ENCODE measurements at regions not wholly inside any gene's neighbourhood (a gene's known extent, or its start where the extent isn't known, plus 50 kb on each side); places are given as distances from the start of the nearest gene placed in this dataset.

GRCh38 chr10:24136070-24136469, 72.9 kb upstream of the KIAA1217 start:
- H4K20me1 ChIP-seq (replicated peaks; ENCODE audit: control insufficient read depth, extremely low read depth, insufficient read depth, low read length), result no peaks in the 10 kb centered on the region
- H3K27ac ChIP-seq (ENCODE audit: insufficient read depth, low read depth, low read length), result no peak overlapping the region
- TF ChIP-seq EZH2 (IDR thresholded peaks at IDR 0.05; ENCODE audit: borderline replicate concordance, low read depth, low read length, severe bottlenecking) (no peak), GATA2 (IDR thresholded peaks at IDR 0.05; ENCODE audit: insufficient read depth, insufficient read length, low read depth, low read length) (no peak)
- DNase-seq (ENCODE audit: low read depth, low spot score) (no peak), FAIRE-seq (no peak)
- ChIA-PET CTCF (no interaction called here), POLR2A (no interaction called here)
- no peaks in the 10 kb centered on the region for H3K9me1 ChIP-seq (replicated peaks; ENCODE audit: control insufficient read depth, extremely low read depth, insufficient read depth, low read length)
- H3K9me3 ChIP-seq (replicated peaks; ENCODE audit: control insufficient read depth, insufficient read depth, low read length), result no peaks in the 10 kb centered on the region
- no peak overlapping the region for H3K4me3 ChIP-seq (replicated peaks in 1 of 3; ENCODE audit: insufficient read depth in 1 of 3, low read depth in 1 of 3, low read length in 3 of 3)
- dilution Hi-C loops (cut with MboI; ENCODE audit: extremely low pct_ligation_motif_present, low sequenced_read_pairs), result no loop called here
- H3K4me2 ChIP-seq (ENCODE audit: insufficient read depth, low read length), result no peak overlapping the region
- no TSS peak for BruUV-seq (replicated peaks)
- H3K36me3 ChIP-seq (ENCODE audit: control insufficient read depth in 2 of 2, extremely low read depth in 1 of 2, insufficient read depth in 2 of 2, low read length in 2 of 2), result no peaks in the 10 kb centered on the region
- H2AFZ ChIP-seq (ENCODE audit: low read depth, low read length), result no peak overlapping the region
- no peaks in the 10 kb centered on the region for H3K4me1 ChIP-seq (ENCODE audit: control insufficient read depth, extremely low read depth, insufficient read depth, low read length)
- no peaks in the 10 kb centered on the region for H3K79me2 ChIP-seq (ENCODE audit: control insufficient read depth, insufficient read depth, low read length)
- H3K9ac ChIP-seq (replicated peaks; ENCODE audit: extremely low read depth, insufficient read depth, low read length), result no peak overlapping the region
- no peaks in the 10 kb centered on the region for H3K27me3 ChIP-seq (ENCODE audit: control insufficient read depth in 2 of 2, insufficient read depth in 2 of 2, low read length in 2 of 2)
- intact Hi-C loops (cut with micrococcal nuclease), result no loop called here

DNA sequence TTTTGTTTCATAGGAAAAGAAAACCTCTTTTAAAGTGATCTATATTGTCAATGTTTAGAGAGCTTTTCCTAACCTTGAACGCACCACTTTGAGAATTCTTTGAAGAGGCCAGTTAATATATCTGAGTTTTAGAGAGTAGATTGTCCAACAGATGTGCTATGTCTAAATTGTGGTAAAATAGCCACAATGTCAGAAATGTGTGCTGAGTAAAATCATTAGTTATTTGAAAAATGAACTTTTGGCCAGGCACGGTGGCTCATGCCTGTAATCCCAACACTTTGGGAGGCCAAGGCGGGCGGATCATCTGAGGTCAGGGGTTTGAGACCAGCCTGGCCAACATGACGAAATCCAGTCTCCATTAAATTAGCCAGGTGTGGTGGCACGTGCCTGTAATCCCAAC, 61.6 kb upstream of the KIAA1217 start:
- no peaks in the 10 kb centered on the region for H3K4me1 ChIP-seq (ENCODE audit: control insufficient read depth, extremely low read depth, insufficient read depth, low read length)
- no peaks in the 10 kb centered on the region for H3K79me2 ChIP-seq (ENCODE audit: control insufficient read depth, insufficient read depth, low read length)
- FAIRE-seq, result no peak
- H3K9me3 ChIP-seq (replicated peaks; ENCODE audit: control insufficient read depth, insufficient read depth, low read length), result no peaks in the 10 kb centered on the region
- H3K27ac ChIP-seq (ENCODE audit: insufficient read depth, low read depth, low read length), result no peak overlapping the region
- no peaks in the 10 kb centered on the region for H3K9me1 ChIP-seq (replicated peaks; ENCODE audit: control insufficient read depth, extremely low read depth, insufficient read depth, low read length)
- DNase-seq (ENCODE audit: low read depth, low spot score), result no peak
- TF ChIP-seq GATA2 (IDR thresholded peaks at IDR 0.05; ENCODE audit: insufficient read depth, insufficient read length, low read depth, low read length) (no peak), CTCF (IDR thresholded peaks at IDR 0.05; ENCODE audit: extremely low read depth in 1 of 2, insufficient read depth in 1 of 2, low read depth in 1 of 2, low read length in 2 of 2) (no peak), MYC (IDR thresholded peaks at IDR 0.05; ENCODE audit: low read depth, low read length) (no peak), POLR2A (IDR thresholded peaks at IDR 0.05; ENCODE audit: low read depth, low read length) (no peak), FOS (IDR thresholded peaks at IDR 0.05; ENCODE audit: borderline replicate concordance, insufficient read depth, low read length) (no peak), MAX (IDR thresholded peaks at IDR 0.05; ENCODE audit: insufficient read depth, insufficient read length) (no peak), JUN (IDR thresholded peaks at IDR 0.05; ENCODE audit: borderline replicate concordance, insufficient read depth, insufficient read length, low read depth) (no peak), EZH2 (IDR thresholded peaks at IDR 0.05; ENCODE audit: borderline replicate concordance, low read depth, low read length, severe bottlenecking) (no peak), POLR2AphosphoS5 (IDR thresholded peaks at IDR 0.05; ENCODE audit: insufficient read depth, low read depth, low read length) (no peak)
- BruUV-seq (replicated peaks), result no TSS peak
- H3K36me3 ChIP-seq (ENCODE audit: control insufficient read depth in 2 of 2, extremely low read depth in 1 of 2, insufficient read depth in 2 of 2, low read length in 2 of 2), result no peaks in the 10 kb centered on the region
- H4K20me1 ChIP-seq (replicated peaks; ENCODE audit: control insufficient read depth, extremely low read depth, insufficient read depth, low read length), result no peaks in the 10 kb centered on the region
- dilution Hi-C loops (cut with MboI; ENCODE audit: extremely low pct_ligation_motif_present, low sequenced_read_pairs), result no loop called here
- no peak overlapping the region for H3K9ac ChIP-seq (replicated peaks; ENCODE audit: extremely low read depth, insufficient read depth, low read length)
- CTCF ChIA-PET, result no interaction called here
- POLR2A ChIA-PET, result no interaction called here
- H3K4me3 ChIP-seq (replicated peaks in 1 of 3; ENCODE audit: insufficient read depth in 1 of 3, low read depth in 1 of 3, low read length in 3 of 3), result no peak overlapping the region
- H3K27me3 ChIP-seq (ENCODE audit: control insufficient read depth in 2 of 2, insufficient read depth in 2 of 2, low read length in 2 of 2), result no peaks in the 10 kb centered on the region
- H3K4me2 ChIP-seq (ENCODE audit: insufficient read depth, low read length), result no peak overlapping the region
- H2AFZ ChIP-seq (ENCODE audit: low read depth, low read length), result no peak overlapping the region
- intact Hi-C loops (cut with micrococcal nuclease), result no loop called here
